ENCODE measurements at regions not wholly inside any gene's neighbourhood (a gene's known extent, or its start where the extent isn't known, plus 50 kb on each side); places are given as distances from the start of the nearest gene placed in this dataset.

DNA sequence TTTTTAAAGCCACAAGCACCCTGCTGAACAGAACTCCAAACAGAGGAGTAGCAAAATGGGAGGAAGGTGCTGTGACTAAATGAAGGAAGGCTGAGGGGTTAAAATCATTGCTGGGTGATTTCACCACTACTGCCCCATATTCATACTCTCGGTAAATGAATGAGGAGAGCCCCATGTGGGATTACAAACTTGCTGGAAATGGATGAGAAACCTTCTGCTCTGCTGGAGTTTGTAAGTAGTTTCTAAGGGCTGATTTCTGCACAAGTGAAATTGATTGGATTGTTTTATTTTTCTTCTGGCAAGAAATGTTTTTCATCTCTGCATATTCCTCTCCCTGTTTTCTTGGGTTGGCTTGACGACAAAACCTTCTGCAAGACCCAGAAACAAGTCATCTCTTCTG, 533.5 kb upstream of the MMS22L start:
- no peaks in the 10 kb centered on the region for H3K27me3 ChIP-seq
- 69% methylated on average over 2 of the region's 2 CpGs for WGBS
- no peak overlapping the region for H3K4me3 ChIP-seq
- H3K9me3 ChIP-seq: no peaks in the 10 kb centered on the region
- DNase-seq (ENCODE audit: low spot score in 2 of 2): no peak
- H3K4me1 ChIP-seq: no peaks in the 10 kb centered on the region
- H3K36me3 ChIP-seq: no peaks in the 10 kb centered on the region
- H3K27ac ChIP-seq: no peak overlapping the region
- TF ChIP-seq POLR2AphosphoS5 (IDR thresholded peaks at IDR 0.05) (no peak), POLR2A (IDR thresholded peaks at IDR 0.05) (no peak), EP300 (IDR thresholded peaks at IDR 0.05) (no peak), CTCF (IDR thresholded peaks at IDR 0.05) (no peak)

DNA sequence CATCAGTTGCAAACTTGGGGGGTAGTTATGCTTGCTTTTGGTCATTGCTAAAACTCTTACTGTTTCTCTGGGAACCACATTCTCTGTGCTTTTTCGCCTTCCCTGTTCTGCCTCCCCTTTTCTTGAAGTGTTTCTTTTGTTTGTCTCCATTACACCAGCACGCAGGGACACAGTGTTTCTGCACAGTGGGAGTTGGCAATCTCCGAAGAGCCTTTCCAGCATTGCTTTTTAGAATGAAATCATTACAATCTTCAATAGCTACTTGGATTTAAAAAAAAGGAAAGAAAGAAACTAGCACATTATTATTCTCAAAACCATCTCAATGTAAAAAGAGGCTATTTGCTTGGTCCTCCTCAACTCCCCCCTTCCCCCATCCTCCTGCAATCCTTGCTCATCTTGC, 536.7 kb upstream of the MMS22L start:
- Histone ChIP-seq H3K27ac (no peak overlapping the region), H3K27me3 (no peaks in the 10 kb centered on the region), H3K4me1 (no peaks in the 10 kb centered on the region), H3K36me3 (no peaks in the 10 kb centered on the region), H3K4me3 (no peak overlapping the region), H3K9me3 (no peaks in the 10 kb centered on the region)
- DNase-seq (ENCODE audit: low spot score in 2 of 2): no peak
- TF ChIP-seq POLR2AphosphoS5 (IDR thresholded peaks at IDR 0.05) (no peak), EP300 (IDR thresholded peaks at IDR 0.05) (no peak), POLR2A (IDR thresholded peaks at IDR 0.05) (no peak), CTCF (IDR thresholded peaks at IDR 0.05) (no peak)
- WGBS: 76% methylated on average over 3 of the region's 3 CpGs

- H3K4me1 ChIP-seq: no peaks in the 10 kb centered on the region
- 82% methylated on average over 5 of the region's 5 CpGs for WGBS
- no peaks in the 10 kb centered on the region for H3K9me3 ChIP-seq
- no peaks in the 10 kb centered on the region for H3K36me3 ChIP-seq
- H3K4me3 ChIP-seq: no peak overlapping the region
- DNase-seq (ENCODE audit: low spot score in 2 of 2): no peak
- H3K27me3 ChIP-seq: no peaks in the 10 kb centered on the region
- H3K27ac ChIP-seq: no peak overlapping the region
- no peak for TF ChIP-seq POLR2A (IDR thresholded peaks at IDR 0.05)
- TF ChIP-seq POLR2AphosphoS5 (IDR thresholded peaks at IDR 0.05): no peak
- TF ChIP-seq EP300 (IDR thresholded peaks at IDR 0.05): no peak
- TF ChIP-seq CTCF (IDR thresholded peaks at IDR 0.05): no peak
These were observed 537.4 kb upstream of the MMS22L start for GRCh38 chr6:97820400-97820799.

DNA sequence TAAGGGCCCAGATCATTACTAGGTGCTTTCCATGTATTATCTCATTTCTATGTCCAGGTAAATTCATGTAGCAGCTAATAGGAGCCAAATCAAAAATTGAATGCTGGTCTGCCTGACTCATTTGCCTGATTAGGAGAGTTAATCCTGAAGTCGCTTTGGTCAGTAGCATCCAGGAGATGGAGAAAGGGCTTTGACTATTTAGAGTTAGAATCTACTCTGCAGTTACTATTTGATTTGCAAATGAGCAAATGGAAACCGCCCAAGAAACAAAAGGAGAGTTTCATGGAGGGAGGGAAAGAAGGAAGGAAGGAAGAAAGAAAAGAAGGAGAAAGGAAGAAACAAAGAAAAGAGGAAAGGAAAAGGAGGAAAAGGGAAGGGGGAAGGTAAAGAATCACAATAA, 539.6 kb upstream of the MMS22L start:
- Histone ChIP-seq H3K27me3 (no peaks in the 10 kb centered on the region), H3K4me3 (no peak overlapping the region), H3K9me3 (no peaks in the 10 kb centered on the region), H3K27ac (no peak overlapping the region), H3K4me1 (no peaks in the 10 kb centered on the region), H3K36me3 (no peaks in the 10 kb centered on the region)
- WGBS: 72% methylated on average over 2 of the region's 2 CpGs
- TF ChIP-seq POLR2AphosphoS5 (IDR thresholded peaks at IDR 0.05): no peak
- TF ChIP-seq EP300 (IDR thresholded peaks at IDR 0.05): no peak
- TF ChIP-seq CTCF (IDR thresholded peaks at IDR 0.05): no peak
- no peak for TF ChIP-seq POLR2A (IDR thresholded peaks at IDR 0.05)
- no peak for DNase-seq (ENCODE audit: low spot score in 2 of 2)

DNA sequence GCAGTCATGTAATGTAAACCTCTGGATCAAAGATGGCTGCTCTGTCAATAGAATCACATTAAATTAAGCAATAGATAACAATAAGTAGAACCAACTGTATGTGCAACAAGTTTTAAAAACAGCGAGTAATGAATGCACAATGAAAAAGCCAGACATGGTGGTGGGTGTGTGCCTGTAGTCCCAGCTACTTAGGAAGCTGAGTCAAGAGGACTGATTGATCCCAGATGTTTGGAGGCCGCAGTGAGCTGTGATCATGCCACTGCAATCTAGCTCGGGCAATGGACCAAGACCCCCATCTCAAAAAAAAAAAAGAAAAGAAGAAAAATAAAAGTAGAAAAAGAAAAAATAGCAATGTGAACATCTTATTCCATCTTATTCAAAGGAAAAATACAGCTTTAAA, 558.7 kb upstream of the MMS22L start:
- 69% methylated on average over 3 of the region's 3 CpGs for WGBS

More for the DNA sequence above, 558.7 kb upstream of the MMS22L start:
- H3K4me3 ChIP-seq: no peak overlapping the region
- H3K9me3 ChIP-seq: no peaks in the 10 kb centered on the region
- no peaks in the 10 kb centered on the region for H3K27me3 ChIP-seq
- no peak overlapping the region for H3K27ac ChIP-seq
- no peaks in the 10 kb centered on the region for H3K36me3 ChIP-seq
- TF ChIP-seq CTCF (IDR thresholded peaks at IDR 0.05) (no peak), EP300 (IDR thresholded peaks at IDR 0.05) (no peak), POLR2A (IDR thresholded peaks at IDR 0.05) (no peak), POLR2AphosphoS5 (IDR thresholded peaks at IDR 0.05) (no peak)
- no peak for DNase-seq (ENCODE audit: low spot score in 2 of 2)
- H3K4me1 ChIP-seq: no peaks in the 10 kb centered on the region
